ENCODE measurements at regions not wholly inside any gene's neighbourhood (a gene's known extent, or its start where the extent isn't known, plus 50 kb on each side); places are given as distances from the start of the nearest gene placed in this dataset.

GRCh38 chr6:48809700-48810099 lies 653.4 kb downstream of the MMUT start:
- TF ChIP-seq CTCF (IDR thresholded peaks at IDR 0.05) (no peak), POLR2AphosphoS5 (IDR thresholded peaks at IDR 0.05) (no peak), POLR2A (IDR thresholded peaks at IDR 0.05) (no peak)
